GM12864 (cell line): ENCODE measurements at regions not wholly inside any gene's neighbourhood (a gene's known extent, or its start where the extent isn't known, plus 50 kb on each side); places are given as distances from the start of the nearest gene placed in this dataset.

Experiments
- DNase-seq: peaks from one replicate; pipeline ENCODE4 v3.0.0-alpha.2; 2011; ENCODE audit warnings: low read depth
- H3K4me3 ChIP-seq: 2 replicates; pipeline ENCODE4 v1.5.1; 2011; ENCODE audit warnings: mild to moderate bottlenecking, low read depth, low read length, control low read depth
- CTCF ChIP-seq: IDR thresholded peaks from 2 replicates; pipeline ENCODE4 v1.5.1; 2011; ENCODE audit warnings: low read depth, mild to moderate bottlenecking, moderate library complexity, low read length, control low read depth, inconsistent platforms; ENCODE audit errors: missing control alignments

GRCh38 chr7:41621953-41622831, 80.7 kb downstream of the INHBA start:
- no peak for DNase-seq
- no peak for TF ChIP-seq CTCF
- H3K4me3 ChIP-seq, result no peak overlapping the region

GRCh38 chr7:41617987-41618386, 84.9 kb downstream of the INHBA start:
- H3K4me3 ChIP-seq, result no peak overlapping the region
- no peak for DNase-seq
- no peak for TF ChIP-seq CTCF

- H3K4me3 ChIP-seq, result no peak overlapping the region
- no peak for DNase-seq
- no peak for TF ChIP-seq CTCF
These were observed 90.1 kb downstream of the INHBA start for GRCh38 chr7:41612798-41613197.

GRCh38 chr7:41612386-41612785, 90.5 kb downstream of the INHBA start:
- no peak for TF ChIP-seq CTCF
- no peak for DNase-seq
- H3K4me3 ChIP-seq, result no peak overlapping the region

- no peak for TF ChIP-seq CTCF
- no peak overlapping the region for H3K4me3 ChIP-seq
- no peak for DNase-seq
These were observed 94.4 kb downstream of the INHBA start for GRCh38 chr7:41608447-41608846.

GRCh38 chr7:41603985-41604384, 98.9 kb downstream of the INHBA start:
- no peak for TF ChIP-seq CTCF
- H3K4me3 ChIP-seq, result no peak overlapping the region
- DNase-seq, result no peak

GRCh38 chr7:41599760-41600159, 103.1 kb downstream of the INHBA start:
- TF ChIP-seq CTCF, result no peak
- no peak overlapping the region for H3K4me3 ChIP-seq
- no peak for DNase-seq
